ENCODE measurements at regions not wholly inside any gene's neighbourhood (a gene's known extent, or its start where the extent isn't known, plus 50 kb on each side); places are given as distances from the start of the nearest gene placed in this dataset.

DNA sequence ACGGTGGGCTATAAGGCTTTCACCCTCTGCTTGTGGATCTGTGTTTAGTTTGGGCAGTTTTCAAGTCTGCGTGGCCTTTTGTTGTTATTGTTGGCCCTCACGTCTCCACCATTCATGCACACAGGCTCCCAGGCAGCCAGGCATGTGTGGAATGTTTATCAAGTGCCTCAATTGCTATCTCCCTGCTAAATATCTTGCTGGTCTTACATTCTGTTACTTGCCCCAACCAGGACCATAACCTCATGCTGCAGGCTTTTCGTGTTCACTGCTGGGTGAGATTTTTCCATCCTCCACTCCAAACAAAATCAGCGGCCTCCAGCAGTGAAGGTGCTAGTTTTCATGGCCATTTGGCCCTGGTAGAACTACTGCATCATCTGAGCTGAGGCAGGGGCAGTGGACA lies 63.0 kb upstream of the DSC1 start:
- no peaks in the 10 kb centered on the region for H3K9me3 ChIP-seq
- ATAC-seq (no peak), DNase-seq (no peak)
- H3K4me1 ChIP-seq (ENCODE audit: low read depth), result no peaks in the 10 kb centered on the region
- no peak overlapping the region for H3K4me3 ChIP-seq
- no peaks in the 10 kb centered on the region for H3K36me3 ChIP-seq (ENCODE audit: low read depth)
- intact Hi-C loops (cut with DNase I, micrococcal nuclease), result no loop called here
- TF ChIP-seq, protein P1, sequence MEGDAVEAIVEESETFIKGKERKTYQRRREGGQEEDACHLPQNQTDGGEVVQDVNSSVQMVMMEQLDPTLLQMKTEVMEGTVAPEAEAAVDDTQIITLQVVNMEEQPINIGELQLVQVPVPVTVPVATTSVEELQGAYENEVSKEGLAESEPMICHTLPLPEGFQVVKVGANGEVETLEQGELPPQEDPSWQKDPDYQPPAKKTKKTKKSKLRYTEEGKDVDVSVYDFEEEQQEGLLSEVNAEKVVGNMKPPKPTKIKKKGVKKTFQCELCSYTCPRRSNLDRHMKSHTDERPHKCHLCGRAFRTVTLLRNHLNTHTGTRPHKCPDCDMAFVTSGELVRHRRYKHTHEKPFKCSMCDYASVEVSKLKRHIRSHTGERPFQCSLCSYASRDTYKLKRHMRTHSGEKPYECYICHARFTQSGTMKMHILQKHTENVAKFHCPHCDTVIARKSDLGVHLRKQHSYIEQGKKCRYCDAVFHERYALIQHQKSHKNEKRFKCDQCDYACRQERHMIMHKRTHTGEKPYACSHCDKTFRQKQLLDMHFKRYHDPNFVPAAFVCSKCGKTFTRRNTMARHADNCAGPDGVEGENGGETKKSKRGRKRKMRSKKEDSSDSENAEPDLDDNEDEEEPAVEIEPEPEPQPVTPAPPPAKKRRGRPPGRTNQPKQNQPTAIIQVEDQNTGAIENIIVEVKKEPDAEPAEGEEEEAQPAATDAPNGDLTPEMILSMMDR (IDR thresholded peaks at IDR 0.05), result no peak

DNA sequence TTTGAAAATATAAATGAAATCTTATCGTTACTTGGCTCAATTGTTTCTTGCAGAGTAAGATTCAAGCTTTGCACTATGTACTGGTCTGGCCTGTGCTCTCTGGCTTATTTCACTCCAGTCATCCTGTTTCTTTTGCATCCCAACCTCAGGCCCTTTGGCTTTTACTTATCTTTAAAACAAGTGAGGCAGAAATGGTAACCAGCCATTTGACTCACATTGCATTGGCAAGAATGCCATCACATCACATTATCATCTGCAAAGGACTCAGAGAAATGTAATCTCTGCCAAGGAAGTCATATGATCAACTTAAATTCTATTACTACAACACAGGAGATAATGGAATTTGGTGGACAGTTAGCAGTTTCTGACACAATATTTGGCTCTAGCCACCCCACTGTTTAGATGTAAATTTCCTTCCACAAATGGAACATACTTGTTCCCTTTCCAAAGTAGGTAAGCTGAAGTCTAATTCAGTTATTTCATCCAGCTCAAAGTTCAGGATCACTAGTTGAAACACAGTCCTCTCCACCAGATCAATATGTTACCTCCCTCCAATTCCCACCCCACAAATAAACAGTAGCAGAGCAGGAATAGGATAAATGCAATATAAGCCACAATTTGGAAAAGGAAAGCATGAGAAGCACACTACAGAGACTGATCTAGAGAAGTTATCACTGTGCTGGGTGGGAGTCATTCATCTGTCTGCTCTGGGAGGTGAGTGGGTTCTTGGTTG lies 65.0 kb upstream of the DSC1 start:
- TF ChIP-seq, protein P1 (IDR thresholded peaks at IDR 0.05), result no peak
- Histone ChIP-seq H3K36me3 (ENCODE audit: low read depth) (no peaks in the 10 kb centered on the region), H3K9me3 (no peaks in the 10 kb centered on the region), H3K4me1 (ENCODE audit: low read depth) (no peaks in the 10 kb centered on the region), H3K4me3 (no peak overlapping the region)
- ATAC-seq (no peak), DNase-seq (no peak)
- intact Hi-C loops (cut with DNase I, micrococcal nuclease), result no loop called here

GRCh38 chr18:31229829-31230228 lies 67.2 kb upstream of the DSC1 start:
- Histone ChIP-seq H3K36me3 (ENCODE audit: low read depth) (no peaks in the 10 kb centered on the region), H3K4me1 (ENCODE audit: low read depth) (no peaks in the 10 kb centered on the region), H3K4me3 (no peak overlapping the region), H3K9me3 (no peaks in the 10 kb centered on the region)
- TF ChIP-seq, protein P1 (IDR thresholded peaks at IDR 0.05), result no peak
- no peak for ATAC-seq
- no peak for DNase-seq
- intact Hi-C loops (cut with DNase I, micrococcal nuclease), result no loop called here

DNA sequence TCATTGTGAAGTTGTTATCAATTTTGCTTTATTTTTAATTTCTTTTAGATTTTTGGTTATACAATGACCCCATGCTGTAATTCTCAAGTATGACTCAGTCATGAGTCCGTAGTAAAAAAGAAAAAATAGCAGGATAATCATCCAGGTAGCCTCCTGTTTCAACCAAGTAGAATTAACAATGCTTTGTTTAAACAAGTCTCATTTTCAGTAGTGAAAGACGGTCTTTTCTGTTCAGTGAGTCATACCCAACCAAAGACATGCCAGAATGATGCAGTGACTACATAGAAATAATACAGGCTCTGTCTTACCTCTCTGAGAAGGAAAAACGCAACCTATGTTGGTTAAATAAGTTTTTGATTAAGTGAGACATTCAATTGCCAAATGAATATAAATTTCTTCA lies 67.8 kb upstream of the DSC1 start:
- no peaks in the 10 kb centered on the region for H3K36me3 ChIP-seq (ENCODE audit: low read depth)
- ATAC-seq, result peak; percentile 50
- no peaks in the 10 kb centered on the region for H3K9me3 ChIP-seq
- no peak for DNase-seq
- TF ChIP-seq, protein P1 (IDR thresholded peaks at IDR 0.05), result no peak
- H3K4me3 ChIP-seq, result no peak overlapping the region
- intact Hi-C loops (cut with DNase I, micrococcal nuclease), result no loop called here
- no peaks in the 10 kb centered on the region for H3K4me1 ChIP-seq (ENCODE audit: low read depth)

DNA sequence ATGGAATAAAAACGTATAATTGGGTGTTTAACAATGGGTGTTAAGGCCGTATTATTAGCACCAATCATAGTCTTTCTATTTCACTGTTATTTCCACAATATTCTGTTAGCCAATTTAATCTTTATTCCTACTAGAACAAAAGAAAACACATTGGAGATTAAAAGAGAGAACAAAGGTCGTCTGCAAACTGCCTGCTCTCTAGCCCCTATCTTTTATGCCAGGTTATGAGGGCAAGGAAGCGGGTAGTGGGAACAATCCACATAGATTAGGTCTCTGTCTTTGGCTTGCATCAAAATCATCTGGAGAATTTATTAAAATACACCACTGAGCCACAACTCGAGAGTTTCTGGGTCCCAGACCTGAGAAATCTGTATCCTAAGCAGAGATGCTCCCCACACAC lies 69.4 kb upstream of the DSC1 start:
- H3K9me3 ChIP-seq, result no peaks in the 10 kb centered on the region
- intact Hi-C loops (cut with DNase I, micrococcal nuclease), result no loop called here
- no peak overlapping the region for H3K4me3 ChIP-seq
- TF ChIP-seq, protein P1 (IDR thresholded peaks at IDR 0.05), result no peak
- ATAC-seq, result no peak
- H3K36me3 ChIP-seq (ENCODE audit: low read depth), result no peaks in the 10 kb centered on the region
- no peak for DNase-seq
- no peaks in the 10 kb centered on the region for H3K4me1 ChIP-seq (ENCODE audit: low read depth)
